ACC112 (cell line): ENCODE measurements at regions not wholly inside any gene's neighbourhood (a gene's known extent, or its start where the extent isn't known, plus 50 kb on each side); places are given as distances from the start of the nearest gene placed in this dataset.

ENCODE experiments used
- H2AFZ ChIP-seq: fragments of 200-600 bp; sonication (generic); one replicate; pipeline ENCODE4 v1.6.0; 2017; ENCODE audit warnings: antibody characterized with exemption, low read length; ENCODE audit not compliant: unreplicated experiment
- H3K27ac ChIP-seq: fragments of 200-600 bp; sonication (generic); 2 replicates; pipeline ENCODE4 v1.5.1; 2014; ENCODE audit warnings: low read depth, mild to moderate bottlenecking, antibody characterized with exemption, low read length, moderate library complexity
- H3K27me3 ChIP-seq: fragments of 200-600 bp; sonication (generic); 2 replicates; pipeline ENCODE4 v1.6.1; 2014; ENCODE audit warnings: mild to moderate bottlenecking, antibody characterized with exemption, low read length, moderate library complexity, mixed read lengths; ENCODE audit not compliant: insufficient read depth
- H3K36me3 ChIP-seq: fragments of 200-600 bp; sonication (generic); 2 replicates; pipeline ENCODE4 v1.6.1; 2016; ENCODE audit warnings: mild to moderate bottlenecking, antibody characterized with exemption, low read length, moderate library complexity, mixed read lengths; ENCODE audit not compliant: insufficient read depth
- H3K4me1 ChIP-seq: fragments of 200-600 bp; sonication (generic); one replicate; pipeline ENCODE4 v1.6.1; 2016; ENCODE audit warnings: low read length, mixed read lengths; ENCODE audit not compliant: insufficient read depth, unreplicated experiment, control insufficient read depth
- H3K4me3 ChIP-seq: fragments of 200-600 bp; sonication (generic); 2 replicates; pipeline ENCODE4 v1.5.1; 2014; ENCODE audit warnings: mild to moderate bottlenecking, low read depth, low read length
- H3K79me2 ChIP-seq: fragments of 200-600 bp; sonication (generic); one replicate; pipeline ENCODE4 v1.6.0; 2016; ENCODE audit warnings: low read length; ENCODE audit not compliant: control insufficient read depth, unreplicated experiment, insufficient read depth

- H3K4me1 ChIP-seq: no peaks in the 10 kb centered on the region
- peaks cover 72% of the 10 kb centered on the region for H3K27me3 ChIP-seq
- no peaks in the 10 kb centered on the region for H3K79me2 ChIP-seq
- H3K27ac ChIP-seq: no peak overlapping the region
- no peak overlapping the region for H3K4me3 ChIP-seq
- no peaks in the 10 kb centered on the region for H3K36me3 ChIP-seq
- no peak overlapping the region for H2AFZ ChIP-seq
These were observed 278.5 kb upstream of the UMPS start for GRCh38 chr3:124451630-124452317.

GRCh38 chr3:124453189-124453588 is 277.1 kb upstream of the UMPS start:
- Histone ChIP-seq H3K4me3 (no peak overlapping the region), H3K79me2 (no peaks in the 10 kb centered on the region), H3K4me1 (no peaks in the 10 kb centered on the region), H3K27ac (no peak overlapping the region), H2AFZ (no peak overlapping the region), H3K27me3 (peaks cover 59% of the 10 kb centered on the region), H3K36me3 (no peaks in the 10 kb centered on the region)

- Histone ChIP-seq H3K4me1 (no peaks in the 10 kb centered on the region), H3K36me3 (no peaks in the 10 kb centered on the region), H3K27ac (no peak overlapping the region), H3K27me3 (peaks cover 61% of the 10 kb centered on the region), H3K79me2 (no peaks in the 10 kb centered on the region), H2AFZ (no peak overlapping the region), H3K4me3 (no peak overlapping the region)
These were observed 274.4 kb upstream of the UMPS start for GRCh38 chr3:124455891-124456290.

GRCh38 chr3:124456506-124456905 is 273.7 kb upstream of the UMPS start:
- H3K36me3 ChIP-seq: no peaks in the 10 kb centered on the region
- H3K4me1 ChIP-seq: no peaks in the 10 kb centered on the region
- no peaks in the 10 kb centered on the region for H3K79me2 ChIP-seq
- no peak overlapping the region for H3K27ac ChIP-seq
- peaks cover 66% of the 10 kb centered on the region for H3K27me3 ChIP-seq
- no peak overlapping the region for H2AFZ ChIP-seq
- no peak overlapping the region for H3K4me3 ChIP-seq

- H3K79me2 ChIP-seq: no peaks in the 10 kb centered on the region
These were observed 270.6 kb upstream of the UMPS start for GRCh38 chr3:124459678-124460077.

DNA sequence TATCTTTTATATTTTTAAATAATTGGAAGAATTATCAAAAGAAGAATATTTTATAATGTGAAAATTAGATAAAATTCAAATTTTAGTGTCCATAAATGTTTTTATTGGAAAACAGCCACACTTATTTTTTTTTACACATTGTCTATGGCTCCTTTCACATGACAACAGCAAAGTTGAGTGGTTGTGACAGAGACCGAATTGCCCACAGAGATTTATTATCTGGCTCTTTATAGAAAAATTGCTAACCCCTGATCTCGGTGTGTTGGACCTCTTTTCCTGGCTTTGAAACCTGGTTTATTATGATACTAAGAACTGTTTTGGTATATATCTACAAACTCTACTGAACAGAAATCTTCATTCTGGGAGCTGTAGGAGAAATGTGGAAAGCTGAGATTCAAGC is 269.1 kb upstream of the UMPS start:
- H3K27me3 ChIP-seq: peaks cover 82% of the 10 kb centered on the region
- no peaks in the 10 kb centered on the region for H3K36me3 ChIP-seq
- no peak overlapping the region for H3K27ac ChIP-seq
- no peaks in the 10 kb centered on the region for H3K79me2 ChIP-seq
- H2AFZ ChIP-seq: no peak overlapping the region
- no peaks in the 10 kb centered on the region for H3K4me1 ChIP-seq
- H3K4me3 ChIP-seq: no peak overlapping the region

More at GRCh38 chr3:124459678-124460077, 270.6 kb upstream of the UMPS start:
- Histone ChIP-seq H3K4me1 (no peaks in the 10 kb centered on the region), H2AFZ (no peak overlapping the region), H3K4me3 (no peak overlapping the region), H3K27me3 (peaks cover 79% of the 10 kb centered on the region), H3K27ac (no peak overlapping the region), H3K36me3 (no peaks in the 10 kb centered on the region)

GRCh38 chr3:124461838-124462632 is 268.2 kb upstream of the UMPS start:
- Histone ChIP-seq H3K4me3 (no peak overlapping the region), H2AFZ (no peak overlapping the region), H3K36me3 (no peaks in the 10 kb centered on the region), H3K27me3 (peaks cover 84% of the 10 kb centered on the region), H3K27ac (no peak overlapping the region), H3K4me1 (no peaks in the 10 kb centered on the region), H3K79me2 (no peaks in the 10 kb centered on the region)

DNA sequence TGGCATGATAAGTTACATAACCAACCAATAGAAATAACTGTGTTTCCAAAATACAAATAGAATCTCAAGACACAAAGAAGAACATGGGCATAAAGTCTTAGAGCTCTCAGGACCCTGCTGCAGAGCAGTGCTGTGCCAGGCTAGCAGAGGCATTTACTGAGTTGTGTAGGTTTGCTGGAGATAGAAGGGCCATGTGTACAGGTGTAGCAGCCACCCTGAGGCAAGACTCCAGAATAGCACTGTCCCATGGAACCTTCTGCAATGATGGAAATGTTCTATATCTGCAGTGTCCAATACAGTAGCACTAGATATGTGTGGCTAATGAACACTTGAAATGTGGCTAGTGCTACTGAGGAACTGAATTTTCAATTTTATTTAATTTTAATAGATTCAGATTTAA is 267.0 kb upstream of the UMPS start:
- Histone ChIP-seq H3K27ac (no peak overlapping the region), H3K27me3 (peaks cover 90% of the 10 kb centered on the region), H2AFZ (no peak overlapping the region), H3K4me1 (no peaks in the 10 kb centered on the region), H3K4me3 (no peak overlapping the region), H3K79me2 (no peaks in the 10 kb centered on the region), H3K36me3 (no peaks in the 10 kb centered on the region)

- Histone ChIP-seq H3K27me3 (peaks cover 64% of the 10 kb centered on the region), H3K79me2 (no peaks in the 10 kb centered on the region), H3K4me1 (no peaks in the 10 kb centered on the region), H3K36me3 (no peaks in the 10 kb centered on the region), H3K4me3 (no peak overlapping the region), H3K27ac (no peak overlapping the region), H2AFZ (no peak overlapping the region)
These were observed 262.0 kb upstream of the UMPS start for GRCh38 chr3:124467980-124468902.

- Histone ChIP-seq H2AFZ (no peak overlapping the region), H3K4me3 (no peak overlapping the region), H3K4me1 (no peaks in the 10 kb centered on the region), H3K27me3 (peaks cover 60% of the 10 kb centered on the region), H3K27ac (no peak overlapping the region), H3K79me2 (no peaks in the 10 kb centered on the region), H3K36me3 (no peaks in the 10 kb centered on the region)
These were observed 260.7 kb upstream of the UMPS start for GRCh38 chr3:124469555-124469954.
